GM23338 (cell line): ENCODE measurements at regions not wholly inside any gene's neighbourhood (a gene's known extent, or its start where the extent isn't known, plus 50 kb on each side); places are given as distances from the start of the nearest gene placed in this dataset.

Experiments used
- CREB1 ChIP-seq: fragments of 250-450 bp; sonication (Bioruptor Pico); IDR thresholded peaks from 2 replicates; pipeline ENCODE4 v1.5.0; 2020; ENCODE audit warnings: low read depth, mild to moderate bottlenecking, moderate library complexity
- CTCF ChIP-seq, 2 experiments: fragments of 200-600 bp in 1 of 2; sonication (generic) in 1 of 2; conservative IDR thresholded peaks; 2 replicates each; pipeline versions ENCODE4 v1.5.1 to v1.6.1; 2016 to 2017; ENCODE audit warnings: antibody characterized with exemption in 2 of 2, low read depth in 2 of 2, mild to moderate bottlenecking in 2 of 2, moderate library complexity in 1 of 2
- EZH2 ChIP-seq: fragments of 200-600 bp; sonication (generic); IDR thresholded peaks from one replicate; pipeline ENCODE4 v1.8.0; 2017; ENCODE audit warnings: antibody characterized with exemption, mild to moderate bottlenecking, low read depth; ENCODE audit not compliant: unreplicated experiment
- EZH2phosphoT487 ChIP-seq: fragments of 200-600 bp; sonication (generic); IDR thresholded peaks from one replicate; pipeline ENCODE4 v1.8.1; 2018; ENCODE audit warnings: antibody characterized with exemption; ENCODE audit not compliant: unreplicated experiment
- JUNB ChIP-seq: IDR thresholded peaks from one replicate; pipeline ENCODE4 v1.6.1; 2016; ENCODE audit warnings: antibody characterized with exemption; ENCODE audit not compliant: unreplicated experiment
- POLR2AphosphoS5 ChIP-seq: IDR thresholded peaks from 2 replicates; pipeline ENCODE4 v1.6.1; 2016; ENCODE audit warnings: antibody characterized with exemption, low read depth
- REST ChIP-seq: IDR thresholded peaks from one replicate; pipeline ENCODE4 v1.6.1; 2018; ENCODE audit warnings: antibody characterized with exemption; ENCODE audit not compliant: unreplicated experiment
- ZNF114 ChIP-seq: fragments of 250-450 bp; sonication (Bioruptor Pico); IDR thresholded peaks from 2 replicates; pipeline ENCODE4 v1.5.0; 2020; ENCODE audit warnings: mild to moderate bottlenecking, moderate library complexity

GRCh38 chr17:77495575-77495974 lies 354.8 kb downstream of the SEC14L1 start:
- TF ChIP-seq POLR2AphosphoS5 (no peak), CTCF (conservative IDR thresholded peaks at IDR 0.05; ENCODE audit: low read depth in 2 of 2) (no peak), REST (no peak), EZH2phosphoT487 (no peak), EZH2 (no peak), ZNF114 (no peak), CREB1 (CRISPR knock-in tag) (no peak), JUNB (no peak)
